ENCODE measurements at regions not wholly inside any gene's neighbourhood (a gene's known extent, or its start where the extent isn't known, plus 50 kb on each side); places are given as distances from the start of the nearest gene placed in this dataset.

DNA sequence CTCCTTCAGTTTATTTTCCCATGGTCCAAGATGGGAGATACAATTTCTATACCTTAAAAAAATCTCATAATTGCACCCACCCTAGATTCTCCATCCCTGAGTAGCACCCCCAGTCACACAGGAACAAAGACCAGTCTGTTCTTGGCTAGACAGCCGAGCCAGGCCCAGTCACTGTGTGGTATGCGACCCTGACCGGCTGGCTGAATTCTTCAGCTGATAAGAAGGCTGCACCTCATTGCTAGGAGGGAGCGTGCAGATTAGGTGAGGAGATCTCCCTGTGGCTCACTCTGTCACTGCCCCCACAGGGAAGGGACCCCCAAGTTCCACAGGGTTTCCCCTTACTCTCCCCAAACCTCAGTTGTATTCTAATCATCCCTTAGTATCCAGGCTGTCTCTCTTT is 138.7 kb downstream of the SALL1 start:
- TF ChIP-seq, protein P1, sequence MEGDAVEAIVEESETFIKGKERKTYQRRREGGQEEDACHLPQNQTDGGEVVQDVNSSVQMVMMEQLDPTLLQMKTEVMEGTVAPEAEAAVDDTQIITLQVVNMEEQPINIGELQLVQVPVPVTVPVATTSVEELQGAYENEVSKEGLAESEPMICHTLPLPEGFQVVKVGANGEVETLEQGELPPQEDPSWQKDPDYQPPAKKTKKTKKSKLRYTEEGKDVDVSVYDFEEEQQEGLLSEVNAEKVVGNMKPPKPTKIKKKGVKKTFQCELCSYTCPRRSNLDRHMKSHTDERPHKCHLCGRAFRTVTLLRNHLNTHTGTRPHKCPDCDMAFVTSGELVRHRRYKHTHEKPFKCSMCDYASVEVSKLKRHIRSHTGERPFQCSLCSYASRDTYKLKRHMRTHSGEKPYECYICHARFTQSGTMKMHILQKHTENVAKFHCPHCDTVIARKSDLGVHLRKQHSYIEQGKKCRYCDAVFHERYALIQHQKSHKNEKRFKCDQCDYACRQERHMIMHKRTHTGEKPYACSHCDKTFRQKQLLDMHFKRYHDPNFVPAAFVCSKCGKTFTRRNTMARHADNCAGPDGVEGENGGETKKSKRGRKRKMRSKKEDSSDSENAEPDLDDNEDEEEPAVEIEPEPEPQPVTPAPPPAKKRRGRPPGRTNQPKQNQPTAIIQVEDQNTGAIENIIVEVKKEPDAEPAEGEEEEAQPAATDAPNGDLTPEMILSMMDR (IDR thresholded peaks at IDR 0.05; ENCODE audit: low read length): no peak
- no peak for TF ChIP-seq EZH2 (optimal IDR thresholded peaks at IDR 0.05; ENCODE audit: low read depth, low read length)
- no peak for TF ChIP-seq EZH2phosphoT487 (IDR thresholded peaks at IDR 0.05; ENCODE audit: low read length)

Measured in MM.1S (cell line).